T1000 (cell line): ENCODE measurements at regions not wholly inside any gene's neighbourhood (a gene's known extent, or its start where the extent isn't known, plus 50 kb on each side); places are given as distances from the start of the nearest gene placed in this dataset.

Experiments used
- DNase-seq: peaks from one replicate; lab custom pipeline; 2025; ENCODE audit warnings: mixed read lengths; lab: John Stamatoyannopoulos, UW

- no peak for DNase-seq
These were observed 830.4 kb upstream of the COBL start for GRCh38 chr7:52146871-52147634.

DNA sequence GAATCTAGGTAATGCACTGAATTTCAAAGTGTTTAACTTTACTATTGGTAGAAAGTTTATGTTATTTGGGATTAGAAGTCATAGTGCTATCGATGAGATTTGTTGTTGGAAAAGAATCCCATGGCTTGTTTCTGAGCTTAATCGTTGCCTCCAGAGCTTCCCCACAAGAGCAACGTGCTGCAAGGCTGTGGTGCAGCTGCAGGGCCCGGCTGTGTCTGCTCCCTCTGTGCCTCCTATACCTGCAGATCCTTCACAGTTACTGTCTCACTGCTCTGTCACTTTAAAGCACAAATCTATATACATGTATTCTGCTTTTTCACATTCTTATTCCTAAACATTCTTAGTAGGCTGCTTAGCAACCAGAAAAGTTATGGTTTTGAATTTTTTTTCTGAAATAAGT is 826.6 kb upstream of the COBL start:
- no peak for DNase-seq

GRCh38 chr7:52140851-52141250 is 824.2 kb upstream of the COBL start:
- DNase-seq = no peak

- no peak for DNase-seq
These were observed 818.8 kb upstream of the COBL start for GRCh38 chr7:52135403-52135802.

- no peak for DNase-seq
These were observed 812.7 kb upstream of the COBL start for GRCh38 chr7:52129278-52129677.

- DNase-seq = no peak
These were observed 804.3 kb upstream of the COBL start for GRCh38 chr7:52120912-52121311.

DNA sequence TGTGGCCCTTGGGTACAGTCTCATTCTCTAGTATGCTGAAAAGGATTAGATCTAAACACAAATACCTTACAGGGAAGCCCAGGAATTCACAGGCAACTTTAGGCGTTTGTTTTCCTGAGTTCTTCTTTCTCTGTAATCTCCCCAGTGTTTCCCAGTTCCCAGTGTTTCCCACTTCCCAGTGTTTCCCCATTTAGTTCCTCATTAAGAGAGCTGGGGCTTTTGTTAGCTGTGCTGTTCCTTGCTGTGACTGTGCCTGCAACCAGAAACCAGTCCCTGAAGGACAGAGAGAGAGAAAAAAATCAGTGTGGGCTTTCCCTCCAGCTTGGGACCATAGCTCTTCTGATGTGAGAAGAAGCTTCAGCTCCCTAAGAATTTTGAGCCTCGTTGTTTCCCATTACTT is 802.9 kb upstream of the COBL start:
- DNase-seq = no peak

DNA sequence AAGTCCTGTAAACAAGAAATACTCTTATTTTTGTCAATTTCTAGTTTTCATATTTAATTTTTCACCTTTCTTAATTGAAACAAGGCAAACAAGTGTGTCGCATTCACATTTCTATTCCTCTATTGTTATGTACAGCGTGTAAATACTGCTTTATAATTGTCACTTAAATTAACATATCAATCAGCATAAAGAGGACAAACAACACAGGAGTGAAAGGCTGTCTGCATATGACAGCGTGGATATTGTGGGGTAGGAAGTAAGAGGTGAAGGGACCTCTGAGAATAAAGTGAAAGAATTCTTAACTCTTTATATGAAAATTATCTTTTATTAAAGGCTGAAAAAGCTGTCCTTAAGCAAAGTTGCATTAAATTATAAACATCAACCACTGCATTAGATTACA is 797.9 kb upstream of the COBL start:
- no peak for DNase-seq

GRCh38 chr7:52114056-52114455 is 797.4 kb upstream of the COBL start:
- no peak for DNase-seq

GRCh38 chr7:52107355-52107754 is 790.7 kb upstream of the COBL start:
- no peak for DNase-seq

DNA sequence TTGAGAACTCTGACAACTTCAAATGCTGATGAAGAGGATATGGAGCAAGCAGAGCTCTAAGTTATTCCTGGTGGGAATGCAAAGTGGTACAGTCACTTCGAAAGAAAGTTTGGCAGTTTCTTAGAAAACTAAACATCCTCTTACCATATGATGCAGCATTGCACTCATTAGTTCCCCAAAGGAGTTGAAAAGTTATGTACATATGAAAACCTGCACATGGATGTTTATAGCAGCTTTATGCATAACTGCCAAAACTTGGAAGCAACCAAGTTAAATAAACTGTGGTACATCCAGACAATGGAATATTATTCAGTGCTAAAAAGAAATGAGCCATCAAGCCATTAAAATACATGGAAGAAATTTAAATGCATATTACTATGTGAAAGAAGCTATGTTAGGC is 779.3 kb upstream of the COBL start:
- no peak for DNase-seq

GRCh38 chr7:52091996-52092395 is 775.4 kb upstream of the COBL start:
- DNase-seq = no peak

GRCh38 chr7:52091101-52091500 is 774.5 kb upstream of the COBL start:
- no peak for DNase-seq

DNA sequence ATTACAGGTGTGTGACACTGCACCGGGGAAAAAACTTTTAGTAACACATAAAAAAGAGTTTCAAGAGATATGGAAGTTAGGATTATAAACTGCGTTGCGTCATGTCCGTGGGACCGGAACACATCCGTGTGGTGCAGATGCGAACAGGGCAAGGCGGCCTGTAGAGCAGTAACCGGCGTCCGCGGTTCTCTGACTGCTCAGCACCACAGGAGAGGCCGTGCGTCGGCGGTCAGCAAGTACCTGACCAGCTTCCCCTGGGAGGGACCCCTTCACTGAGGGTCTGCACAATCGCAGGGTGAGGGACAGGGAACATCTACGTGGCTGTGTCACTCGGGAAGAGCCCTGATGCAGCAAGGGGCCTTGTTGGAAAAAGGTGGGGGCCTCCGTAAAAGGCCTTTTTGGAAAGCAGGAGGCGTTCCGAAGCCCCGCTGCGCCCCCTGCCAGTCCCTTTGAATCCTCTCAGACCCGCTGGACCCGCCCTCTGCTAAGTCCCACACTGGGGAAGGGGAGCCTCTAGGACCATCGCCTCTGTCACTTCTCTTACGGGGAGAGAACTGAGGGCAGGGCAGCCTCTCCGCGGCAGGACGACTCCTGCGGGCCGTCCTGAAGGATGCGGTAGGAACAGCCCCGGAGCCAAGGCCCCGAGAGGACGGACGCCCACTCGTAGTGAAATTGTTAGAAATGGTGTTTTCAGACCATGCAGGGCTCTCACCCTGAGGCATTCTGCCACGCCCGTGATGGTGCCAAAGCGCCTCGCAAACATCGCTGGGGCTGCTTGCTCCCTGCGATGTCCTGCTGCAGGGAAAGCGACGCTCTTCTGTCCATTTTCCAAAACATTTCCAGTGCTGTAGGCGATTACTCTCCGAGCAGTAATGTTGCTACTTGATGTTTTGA is 771.6 kb upstream of the COBL start:
- DNase-seq = no peak

GRCh38 chr7:52085610-52086009 is 769.0 kb upstream of the COBL start:
- DNase-seq = no peak

- DNase-seq = no peak
These were observed 763.9 kb upstream of the COBL start for GRCh38 chr7:52080493-52080892.

GRCh38 chr7:52079726-52080125 is 763.1 kb upstream of the COBL start:
- no peak for DNase-seq

GRCh38 chr7:52077571-52077970 is 761.0 kb upstream of the COBL start:
- DNase-seq = no peak

- DNase-seq = no peak
These were observed 758.3 kb upstream of the COBL start for GRCh38 chr7:52074912-52075311.

DNA sequence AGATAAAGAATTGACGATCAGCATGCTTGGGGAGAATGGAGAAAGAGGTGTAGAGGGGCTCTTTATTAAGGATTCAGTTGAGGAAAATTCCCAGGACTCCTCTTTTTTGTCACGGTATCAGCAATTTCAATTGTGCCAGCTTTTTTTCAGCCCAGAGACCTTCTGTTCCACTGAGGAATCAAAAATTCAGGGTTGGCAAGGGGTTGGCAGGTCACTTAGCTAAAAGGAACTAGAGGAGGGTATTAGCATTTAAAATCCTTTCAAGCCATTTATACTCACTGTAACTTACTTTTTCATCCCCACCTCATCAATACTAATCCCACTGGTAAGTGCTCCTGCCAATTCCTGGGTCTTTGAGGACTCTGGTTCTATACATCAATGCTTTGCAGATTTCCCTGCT is 757.5 kb upstream of the COBL start:
- no peak for DNase-seq

GRCh38 chr7:52071744-52072143 is 755.1 kb upstream of the COBL start:
- no peak for DNase-seq

GRCh38 chr7:52064493-52064892 is 747.9 kb upstream of the COBL start:
- DNase-seq = no peak

DNA sequence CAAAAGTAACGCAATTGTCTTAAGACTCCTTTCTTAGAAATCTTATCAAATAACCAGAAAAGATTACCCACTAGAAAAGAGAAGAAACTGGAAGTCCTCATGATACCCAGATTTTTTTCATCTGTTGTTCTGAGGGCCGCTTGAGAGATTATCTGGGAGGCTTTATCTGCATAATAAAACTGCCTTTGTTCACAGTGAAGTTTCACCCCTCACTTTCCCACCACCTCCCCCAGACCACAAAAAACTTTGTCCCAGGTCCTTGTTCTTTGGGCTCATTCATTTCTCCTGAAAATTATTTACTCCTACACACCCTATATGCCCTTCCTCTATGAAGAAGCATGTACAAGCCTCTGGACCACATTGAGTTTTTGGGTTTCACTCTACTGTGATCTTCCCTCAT is 745.1 kb upstream of the COBL start:
- no peak for DNase-seq
